ENCODE measurements at regions not wholly inside any gene's neighbourhood (a gene's known extent, or its start where the extent isn't known, plus 50 kb on each side); places are given as distances from the start of the nearest gene placed in this dataset.

DNA sequence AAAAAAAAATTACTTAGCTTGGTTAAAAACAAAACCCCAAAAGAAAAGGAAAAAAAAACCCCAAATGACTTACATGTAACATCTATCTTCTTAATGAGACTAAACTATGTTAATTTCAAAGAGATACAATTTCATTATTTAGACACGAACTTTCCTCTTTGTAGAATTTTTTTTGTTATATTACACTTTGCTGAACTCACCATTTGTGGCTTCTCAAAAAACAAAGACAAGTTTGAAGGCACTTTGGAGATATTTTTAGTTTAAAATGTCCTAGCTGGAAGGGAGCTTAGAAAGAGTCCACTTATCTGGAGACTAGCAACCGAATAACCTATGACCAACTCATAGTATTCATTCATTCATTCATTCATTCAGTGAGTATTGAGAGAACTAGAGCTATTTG is 301.7 kb upstream of the ROPN1 start:
- Mint-ChIP-seq H3K36me3 (ENCODE audit: unreplicated experiment) (no peaks in the 10 kb centered on the region), H3K4me1 (ENCODE audit: unreplicated experiment) (peaks cover 14% of the 10 kb centered on the region), H3K27ac (ENCODE audit: unreplicated experiment) (no peak overlapping the region)

DNA sequence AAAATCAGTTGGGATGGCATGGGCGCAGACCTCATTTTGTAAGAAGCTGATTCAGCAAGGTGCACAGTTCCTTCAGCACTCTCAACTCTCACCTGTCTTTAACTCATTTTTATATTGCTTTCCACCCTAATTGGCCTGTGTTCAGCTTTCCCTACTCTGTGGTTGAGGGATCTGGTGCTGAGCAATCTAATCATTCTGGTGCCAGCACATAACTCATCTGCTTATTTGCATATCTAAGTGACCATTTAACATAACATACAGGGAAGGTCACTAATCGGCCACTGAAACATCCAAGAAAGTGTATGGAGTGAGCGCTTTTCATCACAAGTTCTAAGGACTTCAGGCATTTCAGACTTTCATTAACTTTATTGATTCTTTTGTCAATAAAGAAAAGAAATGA is 303.4 kb upstream of the ROPN1 start:
- TF ChIP-seq, protein P1, sequence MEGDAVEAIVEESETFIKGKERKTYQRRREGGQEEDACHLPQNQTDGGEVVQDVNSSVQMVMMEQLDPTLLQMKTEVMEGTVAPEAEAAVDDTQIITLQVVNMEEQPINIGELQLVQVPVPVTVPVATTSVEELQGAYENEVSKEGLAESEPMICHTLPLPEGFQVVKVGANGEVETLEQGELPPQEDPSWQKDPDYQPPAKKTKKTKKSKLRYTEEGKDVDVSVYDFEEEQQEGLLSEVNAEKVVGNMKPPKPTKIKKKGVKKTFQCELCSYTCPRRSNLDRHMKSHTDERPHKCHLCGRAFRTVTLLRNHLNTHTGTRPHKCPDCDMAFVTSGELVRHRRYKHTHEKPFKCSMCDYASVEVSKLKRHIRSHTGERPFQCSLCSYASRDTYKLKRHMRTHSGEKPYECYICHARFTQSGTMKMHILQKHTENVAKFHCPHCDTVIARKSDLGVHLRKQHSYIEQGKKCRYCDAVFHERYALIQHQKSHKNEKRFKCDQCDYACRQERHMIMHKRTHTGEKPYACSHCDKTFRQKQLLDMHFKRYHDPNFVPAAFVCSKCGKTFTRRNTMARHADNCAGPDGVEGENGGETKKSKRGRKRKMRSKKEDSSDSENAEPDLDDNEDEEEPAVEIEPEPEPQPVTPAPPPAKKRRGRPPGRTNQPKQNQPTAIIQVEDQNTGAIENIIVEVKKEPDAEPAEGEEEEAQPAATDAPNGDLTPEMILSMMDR (IDR thresholded peaks at IDR 0.05): no peak
- H3K27ac Mint-ChIP-seq (ENCODE audit: unreplicated experiment): no peak overlapping the region
- H3K27me3 Mint-ChIP-seq (ENCODE audit: unreplicated experiment): peaks cover 19% of the 10 kb centered on the region
- H3K9me3 Mint-ChIP-seq (ENCODE audit: unreplicated experiment): no peaks in the 10 kb centered on the region
- H3K4me3 Mint-ChIP-seq (ENCODE audit: unreplicated experiment): no peak overlapping the region
- H3K36me3 Mint-ChIP-seq (ENCODE audit: unreplicated experiment): no peaks in the 10 kb centered on the region
- H3K4me1 Mint-ChIP-seq (ENCODE audit: unreplicated experiment): peaks cover 26% of the 10 kb centered on the region
- DNase-seq (ENCODE audit: extremely low spot score, unreplicated experiment): no peak

More for the DNA sequence above, 301.7 kb upstream of the ROPN1 start:
- no peak overlapping the region for H3K4me3 Mint-ChIP-seq (ENCODE audit: unreplicated experiment)
- H3K9me3 Mint-ChIP-seq (ENCODE audit: unreplicated experiment): peaks cover 6% of the 10 kb centered on the region
- H3K27me3 Mint-ChIP-seq (ENCODE audit: unreplicated experiment): peaks cover 28% of the 10 kb centered on the region
- TF ChIP-seq, protein P1 (IDR thresholded peaks at IDR 0.05): no peak
- no peak for DNase-seq (ENCODE audit: extremely low spot score, unreplicated experiment)

DNA sequence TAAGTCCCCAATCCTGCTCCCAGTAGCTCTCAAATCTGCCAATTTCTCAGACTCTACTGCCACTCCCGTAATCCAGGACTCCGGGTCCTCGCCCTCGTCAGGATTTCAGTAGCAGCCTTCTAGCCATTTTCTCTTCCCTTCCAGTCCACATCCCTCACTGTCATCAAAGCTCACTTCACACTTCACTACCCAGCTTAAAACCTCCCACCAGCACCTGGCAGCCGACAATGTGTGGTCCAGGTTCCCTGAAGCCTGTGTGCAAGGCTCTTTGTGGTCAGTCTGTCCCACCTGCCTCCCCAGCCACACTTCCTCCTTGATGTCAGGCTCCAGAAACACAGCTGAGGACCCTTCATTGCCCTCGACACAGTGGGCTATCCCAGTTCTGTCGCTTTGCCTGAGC is 304.5 kb upstream of the ROPN1 start:
- no peaks in the 10 kb centered on the region for H3K9me3 Mint-ChIP-seq (ENCODE audit: unreplicated experiment)
- TF ChIP-seq, protein P1 (IDR thresholded peaks at IDR 0.05): no peak
- no peak overlapping the region for H3K27ac Mint-ChIP-seq (ENCODE audit: unreplicated experiment)
- no peak for DNase-seq (ENCODE audit: extremely low spot score, unreplicated experiment)
- no peaks in the 10 kb centered on the region for H3K36me3 Mint-ChIP-seq (ENCODE audit: unreplicated experiment)
- H3K4me3 Mint-ChIP-seq (ENCODE audit: unreplicated experiment): no peak overlapping the region
- peaks cover 26% of the 10 kb centered on the region for H3K4me1 Mint-ChIP-seq (ENCODE audit: unreplicated experiment)
- peaks cover 14% of the 10 kb centered on the region for H3K27me3 Mint-ChIP-seq (ENCODE audit: unreplicated experiment)

DNA sequence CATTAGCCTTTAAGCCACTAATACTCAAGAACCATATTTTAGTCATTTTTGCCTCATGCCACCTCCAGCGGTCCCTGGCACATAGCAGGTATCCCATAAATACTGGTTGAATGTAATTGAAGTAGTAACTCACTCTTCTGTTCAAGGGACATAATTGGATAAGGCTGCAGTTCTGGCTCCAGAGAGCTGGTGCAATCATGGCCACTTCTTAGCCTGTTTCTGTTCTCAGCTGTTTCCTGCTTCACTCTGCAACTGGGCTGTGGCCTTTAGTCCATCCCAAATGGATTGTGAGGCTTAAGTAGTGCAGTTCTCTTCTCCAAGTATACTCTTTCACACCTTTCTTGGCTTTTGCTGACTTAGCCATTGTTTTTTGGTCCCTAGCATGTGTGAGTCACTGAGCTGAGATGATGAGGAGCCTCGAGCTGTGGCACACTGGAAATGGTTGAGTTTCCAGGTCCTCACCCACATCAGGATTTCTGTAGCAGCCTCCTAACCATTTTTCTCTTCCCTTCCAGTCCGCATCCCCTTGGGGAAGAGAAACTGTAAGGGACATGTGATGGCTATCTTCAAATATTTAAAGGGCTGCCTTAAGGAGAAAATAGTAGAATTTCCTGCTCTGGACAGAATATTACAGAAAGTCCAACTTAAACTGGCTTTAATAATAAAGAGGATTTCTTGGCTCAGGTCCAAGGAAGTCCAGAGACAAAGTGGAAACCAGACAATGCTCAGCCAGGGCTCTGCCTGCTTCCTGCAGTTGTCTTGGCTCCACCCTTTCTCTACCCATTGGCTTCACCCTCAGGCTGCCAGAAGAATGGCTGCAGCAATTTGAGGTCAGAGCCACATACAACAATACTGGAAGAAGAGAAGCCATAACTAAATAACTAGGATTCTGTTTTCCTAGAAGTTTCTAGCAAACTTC is 305.4 kb upstream of the ROPN1 start:
- no peak overlapping the region for H3K27ac Mint-ChIP-seq (ENCODE audit: unreplicated experiment)
- no peak for DNase-seq (ENCODE audit: extremely low spot score, unreplicated experiment)
- H3K27me3 Mint-ChIP-seq (ENCODE audit: unreplicated experiment): peaks cover 10% of the 10 kb centered on the region
- H3K9me3 Mint-ChIP-seq (ENCODE audit: unreplicated experiment): no peaks in the 10 kb centered on the region
- no peaks in the 10 kb centered on the region for H3K36me3 Mint-ChIP-seq (ENCODE audit: unreplicated experiment)
- no peak overlapping the region for H3K4me3 Mint-ChIP-seq (ENCODE audit: unreplicated experiment)
- H3K4me1 Mint-ChIP-seq (ENCODE audit: unreplicated experiment): peaks cover 26% of the 10 kb centered on the region
- TF ChIP-seq, protein P1 (IDR thresholded peaks at IDR 0.05): no peak

DNA sequence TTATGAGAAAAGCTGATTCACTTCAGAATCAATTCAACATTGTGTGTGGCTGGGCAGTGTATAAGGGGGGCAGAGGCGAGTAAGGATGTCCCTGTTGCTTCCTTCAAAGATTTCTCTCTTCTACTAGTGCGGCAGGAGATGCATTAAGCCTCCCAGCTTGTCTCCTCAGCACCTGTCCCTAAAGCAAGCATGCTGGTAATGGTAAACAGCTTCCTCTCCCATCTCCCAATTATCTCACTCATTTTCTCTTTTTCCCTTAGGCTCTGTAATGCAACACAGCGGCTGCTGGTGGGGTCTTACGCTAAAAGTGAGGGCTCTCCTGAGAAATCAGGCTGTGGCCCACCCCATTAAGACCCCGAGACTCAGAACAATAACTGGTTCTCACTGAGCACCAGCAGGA is 306.4 kb upstream of the ROPN1 start:
- no peaks in the 10 kb centered on the region for H3K36me3 Mint-ChIP-seq (ENCODE audit: unreplicated experiment)
- peaks cover 7% of the 10 kb centered on the region for H3K27me3 Mint-ChIP-seq (ENCODE audit: unreplicated experiment)
- no peak overlapping the region for H3K27ac Mint-ChIP-seq (ENCODE audit: unreplicated experiment)
- H3K4me3 Mint-ChIP-seq (ENCODE audit: unreplicated experiment): no peak overlapping the region
- DNase-seq (ENCODE audit: extremely low spot score, unreplicated experiment): no peak
- TF ChIP-seq, protein P1 (IDR thresholded peaks at IDR 0.05): no peak
- peaks cover 26% of the 10 kb centered on the region for H3K4me1 Mint-ChIP-seq (ENCODE audit: unreplicated experiment)
- H3K9me3 Mint-ChIP-seq (ENCODE audit: unreplicated experiment): no peaks in the 10 kb centered on the region

All from osteocyte (in vitro differentiated cells).